ENCODE measurements at regions not wholly inside any gene's neighbourhood (a gene's known extent, or its start where the extent isn't known, plus 50 kb on each side); places are given as distances from the start of the nearest gene placed in this dataset.

- no peaks in the 10 kb centered on the region for H3K27me3 ChIP-seq (ENCODE audit: control insufficient read depth, insufficient read depth, low read length)
- no peak overlapping the region for H3K27ac ChIP-seq (ENCODE audit: insufficient read depth, low read length)
- H3K4me3 ChIP-seq (replicated peaks in 1 of 4; ENCODE audit: control extremely low read depth in 1 of 4, insufficient read depth in 1 of 4, low read depth in 3 of 4, low read length in 4 of 4), result no peak overlapping the region
- TF ChIP-seq CTCF (conservative IDR thresholded peaks at IDR 0.05 in 1 of 2, IDR thresholded peaks at IDR 0.05 in 1 of 2; ENCODE audit: low read depth in 1 of 2, low read length in 2 of 2), result no peak
- no peak for TF ChIP-seq EZH2 (IDR thresholded peaks at IDR 0.05; ENCODE audit: low read length, missing control alignments)
- no peak overlapping the region for H3K9ac ChIP-seq (ENCODE audit: insufficient read depth, low read length)
- H3K4me2 ChIP-seq (ENCODE audit: extremely low read depth, insufficient read depth, low read length), result no peak overlapping the region
- DNase-seq (ENCODE audit: low read depth in 2 of 2), result no peak
- no peaks in the 10 kb centered on the region for H3K79me2 ChIP-seq (ENCODE audit: control insufficient read depth, insufficient read depth, low read length)
- no peaks in the 10 kb centered on the region for H3K36me3 ChIP-seq (ENCODE audit: control insufficient read depth, insufficient read depth, low read length)
- H4K20me1 ChIP-seq (ENCODE audit: control insufficient read depth, extremely low read depth, insufficient read depth, low read length), result no peaks in the 10 kb centered on the region
- no peaks in the 10 kb centered on the region for H3K9me3 ChIP-seq (ENCODE audit: control insufficient read depth, insufficient read depth, low read depth, low read length)
- H3K4me1 ChIP-seq (ENCODE audit: control insufficient read depth, extremely low read depth, insufficient read depth, low read length), result peaks cover 9% of the 10 kb centered on the region
- H2AFZ ChIP-seq (ENCODE audit: low read length), result no peak overlapping the region
These were observed 73.5 kb upstream of the PDC start for GRCh38 chr1:186534401-186534800.

- no peaks in the 10 kb centered on the region for H3K27me3 ChIP-seq (ENCODE audit: control insufficient read depth, insufficient read depth, low read length)
- no peak overlapping the region for H2AFZ ChIP-seq (ENCODE audit: low read length)
- peaks cover 9% of the 10 kb centered on the region for H3K4me1 ChIP-seq (ENCODE audit: control insufficient read depth, extremely low read depth, insufficient read depth, low read length)
- no peak overlapping the region for H3K4me3 ChIP-seq (replicated peaks in 1 of 4; ENCODE audit: control extremely low read depth in 1 of 4, insufficient read depth in 1 of 4, low read depth in 3 of 4, low read length in 4 of 4)
- TF ChIP-seq EZH2 (IDR thresholded peaks at IDR 0.05; ENCODE audit: low read length, missing control alignments) (no peak), CTCF (conservative IDR thresholded peaks at IDR 0.05 in 1 of 2, IDR thresholded peaks at IDR 0.05 in 1 of 2; ENCODE audit: low read depth in 1 of 2, low read length in 2 of 2) (no peak)
- H3K27ac ChIP-seq (ENCODE audit: insufficient read depth, low read length), result no peak overlapping the region
- no peaks in the 10 kb centered on the region for H3K79me2 ChIP-seq (ENCODE audit: control insufficient read depth, insufficient read depth, low read length)
- H3K4me2 ChIP-seq (ENCODE audit: extremely low read depth, insufficient read depth, low read length), result no peak overlapping the region
- no peaks in the 10 kb centered on the region for H3K36me3 ChIP-seq (ENCODE audit: control insufficient read depth, insufficient read depth, low read length)
- H4K20me1 ChIP-seq (ENCODE audit: control insufficient read depth, extremely low read depth, insufficient read depth, low read length), result no peaks in the 10 kb centered on the region
- no peak overlapping the region for H3K9ac ChIP-seq (ENCODE audit: insufficient read depth, low read length)
- no peaks in the 10 kb centered on the region for H3K9me3 ChIP-seq (ENCODE audit: control insufficient read depth, insufficient read depth, low read depth, low read length)
- no peak for DNase-seq (ENCODE audit: low read depth in 2 of 2)
These were observed 71.6 kb upstream of the PDC start for GRCh38 chr1:186532466-186532865.

- Histone ChIP-seq H3K27me3 (ENCODE audit: control insufficient read depth, insufficient read depth, low read length) (no peaks in the 10 kb centered on the region), H3K9me3 (ENCODE audit: control insufficient read depth, insufficient read depth, low read depth, low read length) (no peaks in the 10 kb centered on the region), H3K36me3 (ENCODE audit: control insufficient read depth, insufficient read depth, low read length) (no peaks in the 10 kb centered on the region), H3K9ac (ENCODE audit: insufficient read depth, low read length) (no peak overlapping the region), H3K4me2 (ENCODE audit: extremely low read depth, insufficient read depth, low read length) (no peak overlapping the region), H3K27ac (ENCODE audit: insufficient read depth, low read length) (no peak overlapping the region), H4K20me1 (ENCODE audit: control insufficient read depth, extremely low read depth, insufficient read depth, low read length) (no peaks in the 10 kb centered on the region), H2AFZ (ENCODE audit: low read length) (no peak overlapping the region), H3K4me3 (replicated peaks in 1 of 4; ENCODE audit: control extremely low read depth in 1 of 4, insufficient read depth in 1 of 4, low read depth in 3 of 4, low read length in 4 of 4) (no peak overlapping the region), H3K79me2 (ENCODE audit: control insufficient read depth, insufficient read depth, low read length) (no peaks in the 10 kb centered on the region), H3K4me1 (ENCODE audit: control insufficient read depth, extremely low read depth, insufficient read depth, low read length) (peaks cover 7% of the 10 kb centered on the region)
- no peak for TF ChIP-seq CTCF (conservative IDR thresholded peaks at IDR 0.05 in 1 of 2, IDR thresholded peaks at IDR 0.05 in 1 of 2; ENCODE audit: low read depth in 1 of 2, low read length in 2 of 2)
- TF ChIP-seq EZH2 (IDR thresholded peaks at IDR 0.05; ENCODE audit: low read length, missing control alignments), result no peak
- peak in 1 of 2 donors; percentile 77 for DNase-seq (ENCODE audit: low read depth in 2 of 2)
These were observed 70.7 kb upstream of the PDC start for GRCh38 chr1:186531561-186532165.

Measured in fibroblast of lung (primary cell).